IPS-18a (cell line): ENCODE measurements at regions not wholly inside any gene's neighbourhood (a gene's known extent, or its start where the extent isn't known, plus 50 kb on each side); places are given as distances from the start of the nearest gene placed in this dataset.
"Not testable (repeated sequence)": the region's sequence is repeated elsewhere in the genome, so short reads cannot be mapped to it uniquely, and the experiment has no call there.

Experiments used
- H3K27ac ChIP-seq: one replicate; pipeline ENCODE4 v1.5.1; 2013; ENCODE audit warnings: low read length
- H3K27me3 ChIP-seq: one replicate; pipeline ENCODE4 v1.6.1; 2013; ENCODE audit warnings: mild to moderate bottlenecking, low read length; ENCODE audit not compliant: control insufficient read depth, insufficient read depth
- H3K36me3 ChIP-seq: one replicate; pipeline ENCODE4 v1.6.1; 2013; ENCODE audit warnings: low read depth, low read length; ENCODE audit not compliant: control insufficient read depth
- H3K4me1 ChIP-seq: one replicate; pipeline ENCODE4 v1.6.1; 2013; ENCODE audit warnings: low read depth, low read length; ENCODE audit not compliant: control insufficient read depth
- H3K4me3 ChIP-seq: one replicate; pipeline ENCODE4 v1.5.1; 2013; ENCODE audit warnings: low read length
- H3K9ac ChIP-seq: one replicate; pipeline ENCODE4 v1.6.1; 2013; ENCODE audit warnings: mild to moderate bottlenecking, low read length, moderate library complexity
- H3K9me3 ChIP-seq: one replicate; pipeline ENCODE4 v1.6.1; 2013; ENCODE audit warnings: low read depth, low read length; ENCODE audit not compliant: control insufficient read depth

- Histone ChIP-seq H3K4me3 (no peak overlapping the region), H3K4me1 (no peaks in the 10 kb centered on the region), H3K9ac (no peak overlapping the region), H3K36me3 (no peaks in the 10 kb centered on the region), H3K27ac (no peak overlapping the region), H3K9me3 (no peaks in the 10 kb centered on the region), H3K27me3 (no peaks in the 10 kb centered on the region)
Observed at GRCh38 chr6:168188369-168189199, 109.6 kb upstream of the FRMD1 start.

GRCh38 chr6:168186438-168186837, 107.4 kb upstream of the FRMD1 start:
- no peaks in the 10 kb centered on the region for H3K36me3 ChIP-seq
- H3K9ac ChIP-seq = no peak overlapping the region
- no peak overlapping the region for H3K27ac ChIP-seq
- H3K4me1 ChIP-seq = peaks cover 18% of the 10 kb centered on the region
- no peaks in the 10 kb centered on the region for H3K9me3 ChIP-seq
- H3K4me3 ChIP-seq = no peak overlapping the region
- H3K27me3 ChIP-seq = peaks cover 8% of the 10 kb centered on the region

GRCh38 chr6:168186018-168186417, 107.0 kb upstream of the FRMD1 start:
- H3K4me1 ChIP-seq = peaks cover 21% of the 10 kb centered on the region
- not testable (repeated sequence) for H3K27me3 ChIP-seq, H3K4me3 ChIP-seq, H3K9me3 ChIP-seq, H3K36me3 ChIP-seq, H3K9ac ChIP-seq, H3K27ac ChIP-seq

GRCh38 chr6:168184701-168185100, 105.7 kb upstream of the FRMD1 start:
- H3K4me1 ChIP-seq = peaks cover 31% of the 10 kb centered on the region
- H3K9me3 ChIP-seq = no peaks in the 10 kb centered on the region
- no peak overlapping the region for H3K9ac ChIP-seq
- no peak overlapping the region for H3K27ac ChIP-seq
- no peak overlapping the region for H3K4me3 ChIP-seq
- peaks cover 8% of the 10 kb centered on the region for H3K27me3 ChIP-seq
- H3K36me3 ChIP-seq = no peaks in the 10 kb centered on the region

GRCh38 chr6:168183613-168183970, 104.6 kb upstream of the FRMD1 start:
- Histone ChIP-seq H3K4me3 (no peak overlapping the region), H3K36me3 (no peaks in the 10 kb centered on the region), H3K9ac (no peak overlapping the region), H3K27me3 (peaks cover 8% of the 10 kb centered on the region), H3K27ac (no peak overlapping the region), H3K4me1 (peaks cover 31% of the 10 kb centered on the region), H3K9me3 (no peaks in the 10 kb centered on the region)

- peaks cover 8% of the 10 kb centered on the region for H3K27me3 ChIP-seq
- no peaks in the 10 kb centered on the region for H3K9me3 ChIP-seq
- no peak overlapping the region for H3K4me3 ChIP-seq
- no peak overlapping the region for H3K27ac ChIP-seq
- no peak overlapping the region for H3K9ac ChIP-seq
- no peaks in the 10 kb centered on the region for H3K36me3 ChIP-seq
- H3K4me1 ChIP-seq = peaks cover 33% of the 10 kb centered on the region
Observed at GRCh38 chr6:168182908-168183612, 104.0 kb upstream of the FRMD1 start.

- Histone ChIP-seq H3K4me1 (peaks cover 33% of the 10 kb centered on the region), H3K9ac (no peak overlapping the region), H3K27me3 (peaks cover 8% of the 10 kb centered on the region), H3K4me3 (no peak overlapping the region), H3K9me3 (no peaks in the 10 kb centered on the region), H3K36me3 (no peaks in the 10 kb centered on the region), H3K27ac (no peak overlapping the region)
Observed at GRCh38 chr6:168182366-168182765, 103.4 kb upstream of the FRMD1 start.

GRCh38 chr6:168181876-168182275, 102.9 kb upstream of the FRMD1 start:
- Histone ChIP-seq H3K36me3 (no peaks in the 10 kb centered on the region), H3K9ac (no peak overlapping the region), H3K4me3 (no peak overlapping the region), H3K9me3 (no peaks in the 10 kb centered on the region), H3K4me1 (peaks cover 33% of the 10 kb centered on the region), H3K27me3 (peaks cover 8% of the 10 kb centered on the region), H3K27ac (no peak overlapping the region)

GRCh38 chr6:168181316-168181715, 102.3 kb upstream of the FRMD1 start:
- no peak overlapping the region for H3K27ac ChIP-seq
- H3K9ac ChIP-seq = no peak overlapping the region
- no peaks in the 10 kb centered on the region for H3K9me3 ChIP-seq
- H3K4me3 ChIP-seq = no peak overlapping the region
- H3K4me1 ChIP-seq = peaks cover 33% of the 10 kb centered on the region
- H3K36me3 ChIP-seq = no peaks in the 10 kb centered on the region
- H3K27me3 ChIP-seq = peaks cover 8% of the 10 kb centered on the region

- Histone ChIP-seq H3K4me3 (no peak overlapping the region), H3K27ac (no peak overlapping the region), H3K9ac (no peak overlapping the region), H3K27me3 (peaks cover 8% of the 10 kb centered on the region), H3K9me3 (no peaks in the 10 kb centered on the region), H3K4me1 (peaks cover 33% of the 10 kb centered on the region), H3K36me3 (no peaks in the 10 kb centered on the region)
Observed at GRCh38 chr6:168180548-168181011, 101.6 kb upstream of the FRMD1 start.

GRCh38 chr6:168179702-168180382, 100.8 kb upstream of the FRMD1 start:
- Histone ChIP-seq H3K36me3 (no peaks in the 10 kb centered on the region), H3K9me3 (no peaks in the 10 kb centered on the region), H3K9ac (no peak overlapping the region), H3K27me3 (peaks cover 8% of the 10 kb centered on the region), H3K4me1 (peaks cover 33% of the 10 kb centered on the region), H3K4me3 (no peak overlapping the region), H3K27ac (no peak overlapping the region)
